ENCODE measurements at regions not wholly inside any gene's neighbourhood (a gene's known extent, or its start where the extent isn't known, plus 50 kb on each side); places are given as distances from the start of the nearest gene placed in this dataset.

GRCh38 chr7:70887186-70887585 lies 244.8 kb upstream of the GALNT17 start:
- TF ChIP-seq CTCF (IDR thresholded peaks at IDR 0.05) (no peak), POLR2A (IDR thresholded peaks at IDR 0.05) (no peak)
